CD14-positive monocyte (primary cell): ENCODE measurements at regions not wholly inside any gene's neighbourhood (a gene's known extent, or its start where the extent isn't known, plus 50 kb on each side); places are given as distances from the start of the nearest gene placed in this dataset.

Experiments used
- DNase-seq, 3 donors: peaks; one replicate each; pipeline ENCODE4 v3.0.0-alpha.2; 2011 to 2022
- H2AFZ ChIP-seq: 2 replicates; pipeline ENCODE4 v1.6.0; 2012; ENCODE audit warnings: mild to moderate bottlenecking, low read depth, low read length, inconsistent platforms; ENCODE audit not compliant: insufficient read depth, poor library complexity, severe bottlenecking
- H3K27ac ChIP-seq, 2 donors: 1 replicate in 1 of 2; 2 replicates in 1 of 2; pipeline ENCODE4 v1.5.1; 2012 to 2013; ENCODE audit warnings: low read length in 2 of 2, control low read depth in 1 of 2, inconsistent platforms in 1 of 2, low read depth in 1 of 2, mild to moderate bottlenecking in 1 of 2
- H3K27me3 ChIP-seq, 2 donors: one replicate each; pipeline versions ENCODE4 v1.6.0 to v1.6.1; 2011 to 2013; ENCODE audit warnings: low read length in 2 of 2; ENCODE audit not compliant: control insufficient read depth in 2 of 2, insufficient read depth in 2 of 2
- H3K36me3 ChIP-seq, 2 donors: replicated peaks in 1 of 2; 1 replicate in 1 of 2; 2 replicates in 1 of 2; pipeline versions ENCODE4 v1.5.1 to v1.6.1; 2012 to 2013; ENCODE audit warnings: low read length in 2 of 2, control low read depth in 1 of 2, inconsistent platforms in 1 of 2, mild to moderate bottlenecking in 1 of 2; ENCODE audit not compliant: insufficient read depth in 2 of 2, control insufficient read depth in 1 of 2
- H3K4me1 ChIP-seq, 2 donors: 1 replicate in 1 of 2; 2 replicates in 1 of 2; pipeline versions ENCODE4 v1.5.1 to v1.6.1; 2012 to 2013; ENCODE audit warnings: low read length in 2 of 2, control low read depth in 1 of 2, inconsistent platforms in 1 of 2, mild to moderate bottlenecking in 1 of 2, moderate library complexity in 1 of 2; ENCODE audit not compliant: insufficient read depth in 2 of 2, control insufficient read depth in 1 of 2
- H3K4me2 ChIP-seq: replicated peaks from 2 replicates; pipeline ENCODE3; 2012; ENCODE audit warnings: low read length, moderate library complexity, mild to moderate bottlenecking; ENCODE audit not compliant: poor library complexity, severe bottlenecking; ENCODE audit errors: extremely low read depth
- H3K4me3 ChIP-seq, 3 experiments: fragments of 200-600 bp in 1 of 3; sonication (generic) in 1 of 3; replicated peaks in 1 of 3; 1 replicate in 2 of 3; 2 replicates in 1 of 3; pipeline ENCODE4 v1.5.1; 2011 to 2013; ENCODE audit warnings: low read length in 3 of 3, mild to moderate bottlenecking in 3 of 3, control low read depth in 2 of 3, low read depth in 2 of 3, inconsistent platforms in 1 of 3, moderate library complexity in 1 of 3
- H3K79me2 ChIP-seq: 2 replicates; pipeline ENCODE4 v1.6.0; 2012; ENCODE audit warnings: mild to moderate bottlenecking, control low read depth, inconsistent platforms, low read length, moderate library complexity; ENCODE audit not compliant: insufficient read depth
- H3K9ac ChIP-seq: 2 replicates; pipeline ENCODE4 v1.6.0; 2017; ENCODE audit warnings: low read length, mild to moderate bottlenecking; ENCODE audit not compliant: insufficient read depth, poor library complexity, severe bottlenecking
- H3K9me3 ChIP-seq, 2 donors: replicated peaks in 1 of 2; 1 replicate in 1 of 2; 2 replicates in 1 of 2; pipeline versions ENCODE4 v1.5.1 to v1.6.1; 2012 to 2013; ENCODE audit warnings: low read length in 2 of 2, control low read depth in 1 of 2; ENCODE audit not compliant: control insufficient read depth in 1 of 2, insufficient read depth in 1 of 2
- H4K20me1 ChIP-seq: 2 replicates; pipeline ENCODE4 v1.6.0; 2012; ENCODE audit warnings: mild to moderate bottlenecking, low read length, control low read depth, moderate library complexity; ENCODE audit not compliant: insufficient read depth
- H3K27ac Mint-ChIP-seq, 7 donors: one replicate each; pipeline ENCODE4 v1.8.0; 2020; ENCODE audit warnings: mild to moderate bottlenecking in 7 of 7, mixed read lengths in 7 of 7, moderate library complexity in 6 of 7, inconsistent platforms in 2 of 7
- H3K27me3 Mint-ChIP-seq, 3 donors: one replicate each; pipeline ENCODE4 v1.8.0; 2021 to 2022; ENCODE audit warnings: low read depth in 3 of 3, mild to moderate bottlenecking in 3 of 3, mixed read lengths in 3 of 3, moderate library complexity in 3 of 3, inconsistent platforms in 1 of 3
- H3K36me3 Mint-ChIP-seq, 2 donors: one replicate each; pipeline ENCODE4 v1.8.0; 2020; ENCODE audit warnings: mixed read lengths in 2 of 2, inconsistent platforms in 1 of 2, mild to moderate bottlenecking in 1 of 2
- H3K4me1 Mint-ChIP-seq: one replicate; pipeline ENCODE4 v1.8.0; 2020; ENCODE audit warnings: mild to moderate bottlenecking, mixed read lengths
- H3K4me3 Mint-ChIP-seq, 2 donors: one replicate each; pipeline ENCODE4 v1.8.0; 2020; ENCODE audit warnings: mild to moderate bottlenecking in 2 of 2, mixed read lengths in 2 of 2, moderate library complexity in 1 of 2
- H3K9me3 Mint-ChIP-seq, 7 donors: one replicate each; pipeline ENCODE4 v1.8.0; 2020 to 2022; ENCODE audit warnings: mixed read lengths in 7 of 7, mild to moderate bottlenecking in 6 of 7, moderate library complexity in 6 of 7, inconsistent platforms in 2 of 7
- WGBS: methylation state at CpG from one replicate; pipeline ENCODE4 v1.1.5; 2013; ENCODE audit warnings: missing lambda C conversion rate; ENCODE audit not compliant: insufficient coverage; 5-methylcytosine and 5-hydroxymethylcytosine counted together
- intact Hi-C, 2 donors: fragments of 100-400 bp; cut with micrococcal nuclease; formaldehyde crosslinking; loops; one replicate each; pipeline versions ENCODE4 v1.15.0 to v1.15.1; 2023
- TF ChIP-seq, protein P1 (sequence below): fragments of 200-600 bp; IDR thresholded peaks from one replicate; pipeline ENCODE4 v1.8.0; 2022; ENCODE audit warnings: antibody characterized with exemption, mild to moderate bottlenecking

DNA sequence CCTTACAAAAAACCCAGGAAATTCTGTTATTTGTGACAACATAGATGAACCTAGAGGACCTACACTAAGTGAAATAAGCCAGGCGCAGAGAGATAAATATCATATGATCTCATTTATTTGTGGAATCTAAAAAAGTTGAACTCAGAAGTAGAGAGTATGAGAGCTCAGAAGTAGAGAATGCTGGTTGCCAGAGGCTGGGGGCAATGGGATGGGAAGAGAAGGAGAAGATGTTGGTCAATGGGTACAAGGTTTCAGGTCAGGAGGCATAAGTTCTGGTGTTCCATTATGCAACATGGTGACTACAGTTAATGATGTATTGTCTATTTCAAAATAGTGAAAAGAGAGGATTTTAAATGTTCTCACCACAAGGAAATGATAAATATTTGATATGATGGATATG lies 259.1 kb upstream of the POU3F1 start:
- intact Hi-C loops = no loop called here
- Mint-ChIP-seq H3K36me3 (no peaks in the 10 kb centered on the region), H3K27me3 (peaks cover 19 to 20% (median 20%) of the 10 kb centered on the region in 3 donors), H3K4me1 (no peaks in the 10 kb centered on the region), H3K4me3 (no peak overlapping the region), H3K27ac (no peak overlapping the region), H3K9me3 (no peaks in the 10 kb centered on the region)
- Histone ChIP-seq H3K27ac (no peak overlapping the region), H3K27me3 (peaks cover 13 to 19% of the 10 kb centered on the region in 2 donors), H4K20me1 (no peaks in the 10 kb centered on the region), H3K36me3 (no peaks in the 10 kb centered on the region), H3K4me2 (no peak overlapping the region), H3K4me3 (no peak overlapping the region), H3K9me3 (peaks cover 0 to 2% of the 10 kb centered on the region in 2 donors), H3K9ac (no peak overlapping the region), H3K4me1 (no peaks in the 10 kb centered on the region), H3K79me2 (no peaks in the 10 kb centered on the region), H2AFZ (no peak overlapping the region)
- no peak for DNase-seq
- TF ChIP-seq, protein P1, sequence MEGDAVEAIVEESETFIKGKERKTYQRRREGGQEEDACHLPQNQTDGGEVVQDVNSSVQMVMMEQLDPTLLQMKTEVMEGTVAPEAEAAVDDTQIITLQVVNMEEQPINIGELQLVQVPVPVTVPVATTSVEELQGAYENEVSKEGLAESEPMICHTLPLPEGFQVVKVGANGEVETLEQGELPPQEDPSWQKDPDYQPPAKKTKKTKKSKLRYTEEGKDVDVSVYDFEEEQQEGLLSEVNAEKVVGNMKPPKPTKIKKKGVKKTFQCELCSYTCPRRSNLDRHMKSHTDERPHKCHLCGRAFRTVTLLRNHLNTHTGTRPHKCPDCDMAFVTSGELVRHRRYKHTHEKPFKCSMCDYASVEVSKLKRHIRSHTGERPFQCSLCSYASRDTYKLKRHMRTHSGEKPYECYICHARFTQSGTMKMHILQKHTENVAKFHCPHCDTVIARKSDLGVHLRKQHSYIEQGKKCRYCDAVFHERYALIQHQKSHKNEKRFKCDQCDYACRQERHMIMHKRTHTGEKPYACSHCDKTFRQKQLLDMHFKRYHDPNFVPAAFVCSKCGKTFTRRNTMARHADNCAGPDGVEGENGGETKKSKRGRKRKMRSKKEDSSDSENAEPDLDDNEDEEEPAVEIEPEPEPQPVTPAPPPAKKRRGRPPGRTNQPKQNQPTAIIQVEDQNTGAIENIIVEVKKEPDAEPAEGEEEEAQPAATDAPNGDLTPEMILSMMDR = no peak
- WGBS = no CpG with 5 or more reads among the region's 1 CpG

DNA sequence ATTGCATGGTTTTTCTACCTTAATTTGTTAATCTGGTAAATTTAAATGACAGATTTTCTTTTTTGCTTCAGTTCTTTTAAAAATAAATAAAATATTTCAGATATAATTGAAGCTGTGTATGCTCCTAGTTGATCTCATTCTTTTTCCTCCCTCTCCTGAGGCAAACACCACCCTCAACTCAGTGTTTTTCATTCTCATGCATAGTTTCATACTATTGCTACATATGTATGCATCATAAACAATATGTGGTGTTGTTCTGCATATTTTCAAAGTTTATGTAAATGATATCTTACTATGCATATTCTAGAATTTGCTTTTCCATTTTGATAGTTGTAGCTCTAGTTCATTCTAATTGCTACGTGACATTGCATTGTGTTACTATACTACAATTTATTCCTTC lies 257.2 kb upstream of the POU3F1 start:
- Mint-ChIP-seq H3K36me3 (no peaks in the 10 kb centered on the region), H3K27me3 (peaks cover 16 to 19% (median 17%) of the 10 kb centered on the region in 3 donors), H3K4me3 (no peak overlapping the region), H3K27ac (no peak overlapping the region), H3K4me1 (no peaks in the 10 kb centered on the region), H3K9me3 (no peaks in the 10 kb centered on the region)
- no peak for DNase-seq
- Histone ChIP-seq H3K9ac (no peak overlapping the region), H2AFZ (no peak overlapping the region), H3K4me1 (no peaks in the 10 kb centered on the region), H4K20me1 (no peaks in the 10 kb centered on the region), H3K27ac (no peak overlapping the region), H3K79me2 (no peaks in the 10 kb centered on the region), H3K4me2 (no peak overlapping the region), H3K9me3 (peaks cover 0 to under 1% of the 10 kb centered on the region in 2 donors), H3K27me3 (peaks cover 9 to 15% of the 10 kb centered on the region in 2 donors), H3K4me3 (no peak overlapping the region), H3K36me3 (no peaks in the 10 kb centered on the region)
- no CpG with 5 or more reads among the region's 1 CpG for WGBS
- intact Hi-C loops = no loop called here
- TF ChIP-seq, protein P1 = no peak
